A673 (cell line): ENCODE measurements at regions not wholly inside any gene's neighbourhood (a gene's known extent, or its start where the extent isn't known, plus 50 kb on each side); places are given as distances from the start of the nearest gene placed in this dataset.
"Not testable (repeated sequence)": the region's sequence is repeated elsewhere in the genome, so short reads cannot be mapped to it uniquely, and the experiment has no call there.

Experiments
- BruUV-seq: library from RNA; stranded (reverse); fragments of 400-500 nt; replicated peaks from 2 replicates; lab custom pipeline; 2021; lab: Mats Ljungman, UMichigan
- CTCF ChIA-PET: fragments of 300-600 bp; sonication (Branson Sonifier 250); formaldehyde crosslinking; loops from one replicate; lab custom pipeline; 2022; ENCODE audit warnings: antibody characterized with exemption; lab: Charles Lee
- POLR2A ChIA-PET: fragments of 300-600 bp; sonication (Branson Sonifier 250); formaldehyde crosslinking; loops from one replicate; lab custom pipeline; 2022; ENCODE audit warnings: antibody characterized with exemption; ENCODE audit not compliant: low non-redundant PET; lab: Charles Lee
- DNase-seq: peaks from one replicate; pipeline ENCODE4 v3.0.0-alpha.2; 2015; ENCODE audit warnings: low spot score
- H3K27ac ChIP-seq: fragments of 200-600 bp; sonication (generic); 2 replicates; pipeline ENCODE4 v1.5.1; 2016; ENCODE audit warnings: mixed run types, low read depth, mild to moderate bottlenecking, mixed read lengths, antibody characterized with exemption, low read length; ENCODE audit not compliant: poor library complexity, severe bottlenecking
- H3K27me3 ChIP-seq: fragments of 200-600 bp; sonication (generic); replicated peaks from 2 replicates; pipeline ENCODE4 v1.6.1; 2017; ENCODE audit warnings: mixed run types, low read depth, mild to moderate bottlenecking, mixed read lengths, antibody characterized with exemption, low read length; ENCODE audit not compliant: insufficient read depth, poor library complexity
- H3K36me3 ChIP-seq: fragments of 200-600 bp; sonication (generic); 2 replicates; pipeline ENCODE4 v1.6.1; 2016; ENCODE audit warnings: mixed run types, mild to moderate bottlenecking, mixed read lengths, antibody characterized with exemption, low read length; ENCODE audit not compliant: insufficient read depth, poor library complexity, severe bottlenecking
- H3K4me1 ChIP-seq: fragments of 200-600 bp; sonication (generic); 2 replicates; pipeline ENCODE4 v1.6.1; 2017; ENCODE audit warnings: mixed run types, mild to moderate bottlenecking, mixed read lengths, antibody characterized with exemption, low read length; ENCODE audit not compliant: insufficient read depth, poor library complexity, severe bottlenecking
- H3K4me3 ChIP-seq: fragments of 200-600 bp; sonication (generic); 2 replicates; pipeline ENCODE4 v1.5.1; 2016; ENCODE audit warnings: low read depth, mixed run types, mild to moderate bottlenecking, mixed read lengths, low read length; ENCODE audit not compliant: poor library complexity, severe bottlenecking
- H3K9me3 ChIP-seq: fragments of 200-600 bp; sonication (generic); 2 replicates; pipeline ENCODE4 v1.6.1; 2016; ENCODE audit warnings: mixed run types, low read depth, mild to moderate bottlenecking, mixed read lengths, antibody characterized with exemption, low read length; ENCODE audit not compliant: poor library complexity, severe bottlenecking
- CTCF ChIP-seq: fragments of 300-800, 200-600 bp; sonication (generic); conservative IDR thresholded peaks from 2 replicates; pipeline ENCODE4 v1.5.1; 2017; ENCODE audit warnings: low read depth, mild to moderate bottlenecking, antibody characterized with exemption, low read length, moderate library complexity, mixed read lengths
- EZH2 ChIP-seq: fragments of 200-600 bp; sonication (generic); IDR thresholded peaks from 2 replicates; pipeline ENCODE4 v1.6.1; 2017; ENCODE audit warnings: borderline replicate concordance, low read depth, mild to moderate bottlenecking, mixed read lengths, antibody characterized with exemption, low read length; ENCODE audit not compliant: poor library complexity, severe bottlenecking
- intact Hi-C: fragments of 100-400 bp; cut with micrococcal nuclease; formaldehyde crosslinking; loops from one replicate; pipeline ENCODE4 v1.10.0; 2022; ENCODE audit not compliant: unreplicated experiment

- no peak for TF ChIP-seq EZH2
- no peak for TF ChIP-seq CTCF
- CTCF ChIA-PET, result no interaction called here
Measured at GRCh38 chr6:121595646-121596045, 160.2 kb downstream of the GJA1 start.

GRCh38 chr6:121596441-121596840 is 161.0 kb downstream of the GJA1 start:
- Histone ChIP-seq H3K27me3 (no peaks in the 10 kb centered on the region), H3K4me3 (no peak overlapping the region), H3K9me3 (no peaks in the 10 kb centered on the region), H3K4me1 (no peaks in the 10 kb centered on the region), H3K36me3 (no peaks in the 10 kb centered on the region), H3K27ac (no peak overlapping the region)
- no TSS peak for BruUV-seq
- intact Hi-C loops, result no loop called here
- ChIA-PET CTCF (no interaction called here), POLR2A (no interaction called here)
- TF ChIP-seq EZH2, result no peak
- no peak for TF ChIP-seq CTCF
- DNase-seq, result no peak

More at GRCh38 chr6:121595646-121596045, 160.2 kb downstream of the GJA1 start:
- Histone ChIP-seq H3K4me3 (no peak overlapping the region), H3K9me3 (no peaks in the 10 kb centered on the region), H3K27me3 (no peaks in the 10 kb centered on the region), H3K4me1 (no peaks in the 10 kb centered on the region), H3K36me3 (no peaks in the 10 kb centered on the region), H3K27ac (no peak overlapping the region)
- no peak for DNase-seq
- intact Hi-C loops, result no loop called here
- BruUV-seq, result no TSS peak
- POLR2A ChIA-PET, result interaction anchor here (0.6 kb wide), 1 partner anchor 1976 kb away, joined by 3 read pairs; no protein-coding TSS in a partner anchor

- CTCF ChIA-PET, result no interaction called here
- TF ChIP-seq CTCF, result no peak
- no peak for TF ChIP-seq EZH2
- no peaks in the 10 kb centered on the region for H3K36me3 ChIP-seq
- H3K4me3 ChIP-seq, result no peak overlapping the region
- no peak for DNase-seq
- H3K27me3 ChIP-seq, result no peaks in the 10 kb centered on the region
- no TSS peak for BruUV-seq
- no peaks in the 10 kb centered on the region for H3K4me1 ChIP-seq
- intact Hi-C loops, result no loop called here
- POLR2A ChIA-PET, result no interaction called here
- no peak overlapping the region for H3K27ac ChIP-seq
- H3K9me3 ChIP-seq, result no peaks in the 10 kb centered on the region
Measured at GRCh38 chr6:121597654-121598053, 162.2 kb downstream of the GJA1 start.

GRCh38 chr6:121599331-121599730 is 163.9 kb downstream of the GJA1 start:
- intact Hi-C loops, H3K27me3 ChIP-seq, H3K36me3 ChIP-seq, CTCF ChIA-PET, H3K4me3 ChIP-seq, H3K9me3 ChIP-seq, H3K27ac ChIP-seq, POLR2A ChIA-PET, H3K4me1 ChIP-seq, BruUV-seq, DNase-seq: not testable (repeated sequence)
